ENCODE measurements at regions not wholly inside any gene's neighbourhood (a gene's known extent, or its start where the extent isn't known, plus 50 kb on each side); places are given as distances from the start of the nearest gene placed in this dataset.

DNA sequence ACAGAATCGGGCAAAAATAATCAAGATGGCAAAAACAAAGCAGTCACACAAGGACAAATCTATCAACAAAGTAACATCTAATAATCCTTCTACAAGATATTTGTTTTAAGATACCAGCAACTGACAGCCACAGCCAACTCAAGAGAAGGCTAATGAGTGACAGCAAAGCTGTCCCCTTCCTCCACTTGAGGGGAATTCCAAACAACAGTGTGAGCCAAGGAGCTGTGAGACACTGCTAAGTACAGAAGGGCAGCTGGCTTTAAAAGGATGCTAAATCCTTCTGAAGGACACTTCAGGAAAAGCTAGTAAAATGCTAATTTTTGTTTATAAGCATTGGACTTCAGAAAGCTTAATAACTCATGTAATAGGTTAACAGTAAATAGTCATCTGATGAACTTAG is 120.3 kb upstream of the GOLGA8J start:
- TF ChIP-seq ZFP3 (CRISPR knock-in tag; IDR thresholded peaks at IDR 0.05) (no peak), ZNF565 (CRISPR knock-in tag; conservative IDR thresholded peaks at IDR 0.05; ENCODE audit: low read depth) (no peak), ZFP30 (CRISPR knock-in tag; IDR thresholded peaks at IDR 0.05) (no peak), SNAI2 (CRISPR knock-in tag; IDR thresholded peaks at IDR 0.05) (no peak), ARNTL (CRISPR knock-in tag; IDR thresholded peaks at IDR 0.05; ENCODE audit: borderline replicate concordance, low read depth) (no peak), ZNF70 (CRISPR knock-in tag; IDR thresholded peaks at IDR 0.05) (no peak), ZC3H10 (CRISPR knock-in tag; IDR thresholded peaks at IDR 0.05) (no peak), TCF4 (CRISPR knock-in tag; IDR thresholded peaks at IDR 0.05; ENCODE audit: borderline replicate concordance) (no peak)
- TF ChIP-seq, protein P1, sequence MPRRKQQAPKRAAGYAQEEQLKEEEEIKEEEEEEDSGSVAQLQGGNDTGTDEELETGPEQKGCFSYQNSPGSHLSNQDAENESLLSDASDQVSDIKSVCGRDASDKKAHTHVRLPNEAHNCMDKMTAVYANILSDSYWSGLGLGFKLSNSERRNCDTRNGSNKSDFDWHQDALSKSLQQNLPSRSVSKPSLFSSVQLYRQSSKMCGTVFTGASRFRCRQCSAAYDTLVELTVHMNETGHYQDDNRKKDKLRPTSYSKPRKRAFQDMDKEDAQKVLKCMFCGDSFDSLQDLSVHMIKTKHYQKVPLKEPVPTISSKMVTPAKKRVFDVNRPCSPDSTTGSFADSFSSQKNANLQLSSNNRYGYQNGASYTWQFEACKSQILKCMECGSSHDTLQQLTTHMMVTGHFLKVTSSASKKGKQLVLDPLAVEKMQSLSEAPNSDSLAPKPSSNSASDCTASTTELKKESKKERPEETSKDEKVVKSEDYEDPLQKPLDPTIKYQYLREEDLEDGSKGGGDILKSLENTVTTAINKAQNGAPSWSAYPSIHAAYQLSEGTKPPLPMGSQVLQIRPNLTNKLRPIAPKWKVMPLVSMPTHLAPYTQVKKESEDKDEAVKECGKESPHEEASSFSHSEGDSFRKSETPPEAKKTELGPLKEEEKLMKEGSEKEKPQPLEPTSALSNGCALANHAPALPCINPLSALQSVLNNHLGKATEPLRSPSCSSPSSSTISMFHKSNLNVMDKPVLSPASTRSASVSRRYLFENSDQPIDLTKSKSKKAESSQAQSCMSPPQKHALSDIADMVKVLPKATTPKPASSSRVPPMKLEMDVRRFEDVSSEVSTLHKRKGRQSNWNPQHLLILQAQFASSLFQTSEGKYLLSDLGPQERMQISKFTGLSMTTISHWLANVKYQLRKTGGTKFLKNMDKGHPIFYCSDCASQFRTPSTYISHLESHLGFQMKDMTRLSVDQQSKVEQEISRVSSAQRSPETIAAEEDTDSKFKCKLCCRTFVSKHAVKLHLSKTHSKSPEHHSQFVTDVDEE (CRISPR knock-in tag; IDR thresholded peaks at IDR 0.05), result no peak
- TF ChIP-seq, protein P2, sequence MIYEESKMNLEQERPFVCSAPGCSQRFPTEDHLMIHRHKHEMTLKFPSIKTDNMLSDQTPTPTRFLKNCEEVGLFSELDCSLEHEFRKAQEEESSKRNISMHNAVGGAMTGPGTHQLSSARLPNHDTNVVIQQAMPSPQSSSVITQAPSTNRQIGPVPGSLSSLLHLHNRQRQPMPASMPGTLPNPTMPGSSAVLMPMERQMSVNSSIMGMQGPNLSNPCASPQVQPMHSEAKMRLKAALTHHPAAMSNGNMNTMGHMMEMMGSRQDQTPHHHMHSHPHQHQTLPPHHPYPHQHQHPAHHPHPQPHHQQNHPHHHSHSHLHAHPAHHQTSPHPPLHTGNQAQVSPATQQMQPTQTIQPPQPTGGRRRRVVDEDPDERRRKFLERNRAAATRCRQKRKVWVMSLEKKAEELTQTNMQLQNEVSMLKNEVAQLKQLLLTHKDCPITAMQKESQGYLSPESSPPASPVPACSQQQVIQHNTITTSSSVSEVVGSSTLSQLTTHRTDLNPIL (CRISPR knock-in tag; IDR thresholded peaks at IDR 0.05; ENCODE audit: low read depth), result no peak
- TF ChIP-seq, protein P3, sequence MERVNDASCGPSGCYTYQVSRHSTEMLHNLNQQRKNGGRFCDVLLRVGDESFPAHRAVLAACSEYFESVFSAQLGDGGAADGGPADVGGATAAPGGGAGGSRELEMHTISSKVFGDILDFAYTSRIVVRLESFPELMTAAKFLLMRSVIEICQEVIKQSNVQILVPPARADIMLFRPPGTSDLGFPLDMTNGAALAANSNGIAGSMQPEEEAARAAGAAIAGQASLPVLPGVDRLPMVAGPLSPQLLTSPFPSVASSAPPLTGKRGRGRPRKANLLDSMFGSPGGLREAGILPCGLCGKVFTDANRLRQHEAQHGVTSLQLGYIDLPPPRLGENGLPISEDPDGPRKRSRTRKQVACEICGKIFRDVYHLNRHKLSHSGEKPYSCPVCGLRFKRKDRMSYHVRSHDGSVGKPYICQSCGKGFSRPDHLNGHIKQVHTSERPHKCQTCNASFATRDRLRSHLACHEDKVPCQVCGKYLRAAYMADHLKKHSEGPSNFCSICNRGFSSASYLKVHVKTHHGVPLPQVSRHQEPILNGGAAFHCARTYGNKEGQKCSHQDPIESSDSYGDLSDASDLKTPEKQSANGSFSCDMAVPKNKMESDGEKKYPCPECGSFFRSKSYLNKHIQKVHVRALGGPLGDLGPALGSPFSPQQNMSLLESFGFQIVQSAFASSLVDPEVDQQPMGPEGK (CRISPR knock-in tag; IDR thresholded peaks at IDR 0.05; ENCODE audit: borderline replicate concordance), result no peak
- TF ChIP-seq, protein P4, sequence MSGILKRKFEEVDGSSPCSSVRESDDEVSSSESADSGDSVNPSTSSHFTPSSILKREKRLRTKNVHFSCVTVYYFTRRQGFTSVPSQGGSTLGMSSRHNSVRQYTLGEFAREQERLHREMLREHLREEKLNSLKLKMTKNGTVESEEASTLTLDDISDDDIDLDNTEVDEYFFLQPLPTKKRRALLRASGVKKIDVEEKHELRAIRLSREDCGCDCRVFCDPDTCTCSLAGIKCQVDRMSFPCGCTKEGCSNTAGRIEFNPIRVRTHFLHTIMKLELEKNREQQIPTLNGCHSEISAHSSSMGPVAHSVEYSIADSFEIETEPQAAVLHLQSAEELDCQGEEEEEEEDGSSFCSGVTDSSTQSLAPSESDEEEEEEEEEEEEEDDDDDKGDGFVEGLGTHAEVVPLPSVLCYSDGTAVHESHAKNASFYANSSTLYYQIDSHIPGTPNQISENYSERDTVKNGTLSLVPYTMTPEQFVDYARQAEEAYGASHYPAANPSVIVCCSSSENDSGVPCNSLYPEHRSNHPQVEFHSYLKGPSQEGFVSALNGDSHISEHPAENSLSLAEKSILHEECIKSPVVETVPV (CRISPR knock-in tag; IDR thresholded peaks at IDR 0.05), result no peak
